ENCODE measurements at regions not wholly inside any gene's neighbourhood (a gene's known extent, or its start where the extent isn't known, plus 50 kb on each side); places are given as distances from the start of the nearest gene placed in this dataset.

GRCh38 chr4:177964693-177965168 lies 522.5 kb upstream of the AGA start:
- no TSS peak for BruUV-seq (replicated peaks)
- H3K36me3 ChIP-seq (ENCODE audit: insufficient read depth, low read length, poor library complexity, severe bottlenecking) = no peaks in the 10 kb centered on the region
- TF ChIP-seq EZH2 (IDR thresholded peaks at IDR 0.05; ENCODE audit: borderline replicate concordance, low read depth, low read length, poor library complexity, severe bottlenecking) (no peak), CTCF (conservative IDR thresholded peaks at IDR 0.05; ENCODE audit: low read depth, low read length) (no peak)
- intact Hi-C loops (cut with micrococcal nuclease; ENCODE audit: unreplicated experiment) = no loop called here
- H3K9me3 ChIP-seq (ENCODE audit: low read depth, low read length, poor library complexity, severe bottlenecking) = no peaks in the 10 kb centered on the region
- H3K27me3 ChIP-seq (replicated peaks; ENCODE audit: insufficient read depth, low read depth, low read length, poor library complexity) = no peaks in the 10 kb centered on the region
- DNase-seq (ENCODE audit: low spot score) = no peak
- H3K4me3 ChIP-seq (ENCODE audit: low read depth, low read length, poor library complexity, severe bottlenecking) = no peak overlapping the region
- CTCF ChIA-PET = no interaction called here
- no peaks in the 10 kb centered on the region for H3K4me1 ChIP-seq (ENCODE audit: insufficient read depth, low read length, poor library complexity, severe bottlenecking)
- POLR2A ChIA-PET (ENCODE audit: low non-redundant PET) = no interaction called here
- H3K27ac ChIP-seq (ENCODE audit: low read depth, low read length, poor library complexity, severe bottlenecking) = no peak overlapping the region

GRCh38 chr4:177967328-177967727 lies 525.1 kb upstream of the AGA start:
- H3K27me3 ChIP-seq (replicated peaks; ENCODE audit: insufficient read depth, low read depth, low read length, poor library complexity) = no peaks in the 10 kb centered on the region
- no peaks in the 10 kb centered on the region for H3K36me3 ChIP-seq (ENCODE audit: insufficient read depth, low read length, poor library complexity, severe bottlenecking)
- intact Hi-C loops (cut with micrococcal nuclease; ENCODE audit: unreplicated experiment) = no loop called here
- DNase-seq (ENCODE audit: low spot score) = no peak
- TF ChIP-seq EZH2 (IDR thresholded peaks at IDR 0.05; ENCODE audit: borderline replicate concordance, low read depth, low read length, poor library complexity, severe bottlenecking) (no peak), CTCF (conservative IDR thresholded peaks at IDR 0.05; ENCODE audit: low read depth, low read length) (no peak)
- no TSS peak for BruUV-seq (replicated peaks)
- H3K4me1 ChIP-seq (ENCODE audit: insufficient read depth, low read length, poor library complexity, severe bottlenecking) = no peaks in the 10 kb centered on the region
- ChIA-PET POLR2A (ENCODE audit: low non-redundant PET) (no interaction called here), CTCF (no interaction called here)
- no peaks in the 10 kb centered on the region for H3K9me3 ChIP-seq (ENCODE audit: low read depth, low read length, poor library complexity, severe bottlenecking)
- no peak overlapping the region for H3K27ac ChIP-seq (ENCODE audit: low read depth, low read length, poor library complexity, severe bottlenecking)
- no peak overlapping the region for H3K4me3 ChIP-seq (ENCODE audit: low read depth, low read length, poor library complexity, severe bottlenecking)

- BruUV-seq (replicated peaks) = no TSS peak
- Histone ChIP-seq H3K27me3 (replicated peaks; ENCODE audit: insufficient read depth, low read depth, low read length, poor library complexity) (no peaks in the 10 kb centered on the region), H3K4me3 (ENCODE audit: low read depth, low read length, poor library complexity, severe bottlenecking) (no peak overlapping the region), H3K4me1 (ENCODE audit: insufficient read depth, low read length, poor library complexity, severe bottlenecking) (no peaks in the 10 kb centered on the region), H3K36me3 (ENCODE audit: insufficient read depth, low read length, poor library complexity, severe bottlenecking) (no peaks in the 10 kb centered on the region), H3K27ac (ENCODE audit: low read depth, low read length, poor library complexity, severe bottlenecking) (no peak overlapping the region), H3K9me3 (ENCODE audit: low read depth, low read length, poor library complexity, severe bottlenecking) (no peaks in the 10 kb centered on the region)
- intact Hi-C loops (cut with micrococcal nuclease; ENCODE audit: unreplicated experiment) = no loop called here
- ChIA-PET CTCF (no interaction called here), POLR2A (ENCODE audit: low non-redundant PET) (no interaction called here)
- no peak for TF ChIP-seq CTCF (conservative IDR thresholded peaks at IDR 0.05; ENCODE audit: low read depth, low read length)
- TF ChIP-seq EZH2 (IDR thresholded peaks at IDR 0.05; ENCODE audit: borderline replicate concordance, low read depth, low read length, poor library complexity, severe bottlenecking) = no peak
- DNase-seq (ENCODE audit: low spot score) = no peak
Measured at GRCh38 chr4:177968817-177969442, 526.7 kb upstream of the AGA start.
